H1 (cell line): ENCODE measurements at regions not wholly inside any gene's neighbourhood (a gene's known extent, or its start where the extent isn't known, plus 50 kb on each side); places are given as distances from the start of the nearest gene placed in this dataset.

Experiments
- ASH2L ChIP-seq: fragments of 200-600, 300-600 bp; sonication (generic); IDR thresholded peaks from one replicate; pipeline ENCODE4 v1.7.1; 2017; ENCODE audit warnings: low read length
- BCL11A ChIP-seq, 2 experiments: IDR thresholded peaks; one replicate each; pipeline ENCODE4 v1.6.1; 2011; ENCODE audit warnings: low read depth in 2 of 2, low read length in 2 of 2, mild to moderate bottlenecking in 2 of 2
- CBX8 ChIP-seq: fragments of 300-800, 300-1000 bp; sonication (generic); IDR thresholded peaks from 2 replicates; pipeline ENCODE4 v1.7.1; 2016; ENCODE audit warnings: low read depth, low read length, borderline replicate concordance
- CHD2 ChIP-seq: IDR thresholded peaks from 2 replicates; pipeline ENCODE4 v1.6.1; 2012; ENCODE audit warnings: low read length, improper control_type of control experiment
- TF ChIP-seq, protein P1 (sequence below): fragments of 300-600 bp; sonication (generic); IDR thresholded peaks from 2 replicates; pipeline ENCODE4 v1.7.1; 2012; ENCODE audit warnings: low read length, moderate library complexity, mild to moderate bottlenecking, inconsistent platforms; ENCODE audit not compliant: insufficient replicate concordance
- TF ChIP-seq, protein P2 (sequence below): IDR thresholded peaks from 2 replicates; pipeline ENCODE4 v1.6.1; 2011; ENCODE audit warnings: low read depth, mild to moderate bottlenecking, low read length; ENCODE audit not compliant: insufficient read depth

DNA sequence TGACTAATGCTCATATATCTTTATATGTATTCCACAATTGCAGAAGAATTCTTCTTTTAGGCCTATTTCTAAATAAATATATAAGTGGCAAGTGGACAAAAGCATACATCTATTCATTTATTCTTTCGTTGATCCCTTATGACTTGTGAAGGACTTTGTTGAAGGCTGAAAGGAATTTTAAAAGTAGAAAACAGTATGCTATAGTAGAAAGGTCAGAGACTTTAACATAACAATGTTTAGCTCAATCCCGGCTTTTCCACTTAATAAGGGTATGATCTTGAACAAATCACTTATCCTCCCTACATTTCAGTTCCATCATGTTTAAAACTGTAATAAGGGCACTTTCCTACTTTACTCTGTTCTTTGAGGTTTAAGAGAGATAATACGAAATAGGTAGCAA, 672.9 kb downstream of the MECOM start (continued):
- TF ChIP-seq, protein P1, sequence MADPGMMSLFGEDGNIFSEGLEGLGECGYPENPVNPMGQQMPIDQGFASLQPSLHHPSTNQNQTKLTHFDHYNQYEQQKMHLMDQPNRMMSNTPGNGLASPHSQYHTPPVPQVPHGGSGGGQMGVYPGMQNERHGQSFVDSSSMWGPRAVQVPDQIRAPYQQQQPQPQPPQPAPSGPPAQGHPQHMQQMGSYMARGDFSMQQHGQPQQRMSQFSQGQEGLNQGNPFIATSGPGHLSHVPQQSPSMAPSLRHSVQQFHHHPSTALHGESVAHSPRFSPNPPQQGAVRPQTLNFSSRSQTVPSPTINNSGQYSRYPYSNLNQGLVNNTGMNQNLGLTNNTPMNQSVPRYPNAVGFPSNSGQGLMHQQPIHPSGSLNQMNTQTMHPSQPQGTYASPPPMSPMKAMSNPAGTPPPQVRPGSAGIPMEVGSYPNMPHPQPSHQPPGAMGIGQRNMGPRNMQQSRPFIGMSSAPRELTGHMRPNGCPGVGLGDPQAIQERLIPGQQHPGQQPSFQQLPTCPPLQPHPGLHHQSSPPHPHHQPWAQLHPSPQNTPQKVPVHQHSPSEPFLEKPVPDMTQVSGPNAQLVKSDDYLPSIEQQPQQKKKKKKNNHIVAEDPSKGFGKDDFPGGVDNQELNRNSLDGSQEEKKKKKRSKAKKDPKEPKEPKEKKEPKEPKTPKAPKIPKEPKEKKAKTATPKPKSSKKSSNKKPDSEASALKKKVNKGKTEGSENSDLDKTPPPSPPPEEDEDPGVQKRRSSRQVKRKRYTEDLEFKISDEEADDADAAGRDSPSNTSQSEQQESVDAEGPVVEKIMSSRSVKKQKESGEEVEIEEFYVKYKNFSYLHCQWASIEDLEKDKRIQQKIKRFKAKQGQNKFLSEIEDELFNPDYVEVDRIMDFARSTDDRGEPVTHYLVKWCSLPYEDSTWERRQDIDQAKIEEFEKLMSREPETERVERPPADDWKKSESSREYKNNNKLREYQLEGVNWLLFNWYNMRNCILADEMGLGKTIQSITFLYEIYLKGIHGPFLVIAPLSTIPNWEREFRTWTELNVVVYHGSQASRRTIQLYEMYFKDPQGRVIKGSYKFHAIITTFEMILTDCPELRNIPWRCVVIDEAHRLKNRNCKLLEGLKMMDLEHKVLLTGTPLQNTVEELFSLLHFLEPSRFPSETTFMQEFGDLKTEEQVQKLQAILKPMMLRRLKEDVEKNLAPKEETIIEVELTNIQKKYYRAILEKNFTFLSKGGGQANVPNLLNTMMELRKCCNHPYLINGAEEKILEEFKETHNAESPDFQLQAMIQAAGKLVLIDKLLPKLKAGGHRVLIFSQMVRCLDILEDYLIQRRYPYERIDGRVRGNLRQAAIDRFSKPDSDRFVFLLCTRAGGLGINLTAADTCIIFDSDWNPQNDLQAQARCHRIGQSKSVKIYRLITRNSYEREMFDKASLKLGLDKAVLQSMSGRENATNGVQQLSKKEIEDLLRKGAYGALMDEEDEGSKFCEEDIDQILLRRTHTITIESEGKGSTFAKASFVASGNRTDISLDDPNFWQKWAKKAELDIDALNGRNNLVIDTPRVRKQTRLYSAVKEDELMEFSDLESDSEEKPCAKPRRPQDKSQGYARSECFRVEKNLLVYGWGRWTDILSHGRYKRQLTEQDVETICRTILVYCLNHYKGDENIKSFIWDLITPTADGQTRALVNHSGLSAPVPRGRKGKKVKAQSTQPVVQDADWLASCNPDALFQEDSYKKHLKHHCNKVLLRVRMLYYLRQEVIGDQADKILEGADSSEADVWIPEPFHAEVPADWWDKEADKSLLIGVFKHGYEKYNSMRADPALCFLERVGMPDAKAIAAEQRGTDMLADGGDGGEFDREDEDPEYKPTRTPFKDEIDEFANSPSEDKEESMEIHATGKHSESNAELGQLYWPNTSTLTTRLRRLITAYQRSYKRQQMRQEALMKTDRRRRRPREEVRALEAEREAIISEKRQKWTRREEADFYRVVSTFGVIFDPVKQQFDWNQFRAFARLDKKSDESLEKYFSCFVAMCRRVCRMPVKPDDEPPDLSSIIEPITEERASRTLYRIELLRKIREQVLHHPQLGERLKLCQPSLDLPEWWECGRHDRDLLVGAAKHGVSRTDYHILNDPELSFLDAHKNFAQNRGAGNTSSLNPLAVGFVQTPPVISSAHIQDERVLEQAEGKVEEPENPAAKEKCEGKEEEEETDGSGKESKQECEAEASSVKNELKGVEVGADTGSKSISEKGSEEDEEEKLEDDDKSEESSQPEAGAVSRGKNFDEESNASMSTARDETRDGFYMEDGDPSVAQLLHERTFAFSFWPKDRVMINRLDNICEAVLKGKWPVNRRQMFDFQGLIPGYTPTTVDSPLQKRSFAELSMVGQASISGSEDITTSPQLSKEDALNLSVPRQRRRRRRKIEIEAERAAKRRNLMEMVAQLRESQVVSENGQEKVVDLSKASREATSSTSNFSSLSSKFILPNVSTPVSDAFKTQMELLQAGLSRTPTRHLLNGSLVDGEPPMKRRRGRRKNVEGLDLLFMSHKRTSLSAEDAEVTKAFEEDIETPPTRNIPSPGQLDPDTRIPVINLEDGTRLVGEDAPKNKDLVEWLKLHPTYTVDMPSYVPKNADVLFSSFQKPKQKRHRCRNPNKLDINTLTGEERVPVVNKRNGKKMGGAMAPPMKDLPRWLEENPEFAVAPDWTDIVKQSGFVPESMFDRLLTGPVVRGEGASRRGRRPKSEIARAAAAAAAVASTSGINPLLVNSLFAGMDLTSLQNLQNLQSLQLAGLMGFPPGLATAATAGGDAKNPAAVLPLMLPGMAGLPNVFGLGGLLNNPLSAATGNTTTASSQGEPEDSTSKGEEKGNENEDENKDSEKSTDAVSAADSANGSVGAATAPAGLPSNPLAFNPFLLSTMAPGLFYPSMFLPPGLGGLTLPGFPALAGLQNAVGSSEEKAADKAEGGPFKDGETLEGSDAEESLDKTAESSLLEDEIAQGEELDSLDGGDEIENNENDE = no peak
- no peak for TF ChIP-seq ASH2L
- no peak for TF ChIP-seq CHD2
- no peak for TF ChIP-seq CBX8
- TF ChIP-seq, protein P2, sequence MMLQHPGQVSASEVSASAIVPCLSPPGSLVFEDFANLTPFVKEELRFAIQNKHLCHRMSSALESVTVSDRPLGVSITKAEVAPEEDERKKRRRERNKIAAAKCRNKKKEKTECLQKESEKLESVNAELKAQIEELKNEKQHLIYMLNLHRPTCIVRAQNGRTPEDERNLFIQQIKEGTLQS = no peak
- no peak for TF ChIP-seq BCL11A (IDR thresholded peaks at IDR 0.05; ENCODE audit: low read depth in 2 of 2, low read length in 2 of 2)
- TF ChIP-seq, all 59 proteins: peak for 0
